Liver (tissue), 8 donors: ENCODE measurements at regions not wholly inside any gene's neighbourhood (a gene's known extent, or its start where the extent isn't known, plus 50 kb on each side); places are given as distances from the start of the nearest gene placed in this dataset.

Experiments
- DNase-seq: peaks from one replicate; pipeline ENCODE4 v3.0.0-alpha.2; 2017; ENCODE audit warnings: low spot score
- H3K27ac ChIP-seq, 2 donors: one replicate each; pipeline ENCODE4 v1.7.0; 2013; ENCODE audit warnings: inconsistent platforms in 2 of 2, low read length in 2 of 2, control low read depth in 1 of 2, low read depth in 1 of 2, mild to moderate bottlenecking in 1 of 2
- H3K27me3 ChIP-seq, 4 donors: one replicate each; pipeline versions ENCODE4 v1.6.1 to v1.7.0; 2013; ENCODE audit warnings: low read length in 3 of 4, inconsistent platforms in 1 of 4, mild to moderate bottlenecking in 1 of 4, moderate library complexity in 1 of 4; ENCODE audit not compliant: control insufficient read depth in 4 of 4, insufficient read depth in 4 of 4
- H3K36me3 ChIP-seq, 4 donors: one replicate each; pipeline versions ENCODE4 v1.6.1 to v1.7.0; 2013; ENCODE audit warnings: low read length in 3 of 4, mild to moderate bottlenecking in 3 of 4, low read depth in 1 of 4, moderate library complexity in 1 of 4; ENCODE audit not compliant: control insufficient read depth in 4 of 4, insufficient read depth in 3 of 4
- H3K4me1 ChIP-seq, 4 donors: one replicate each; pipeline versions ENCODE4 v1.6.1 to v1.7.0; 2013; ENCODE audit warnings: low read length in 3 of 4, mild to moderate bottlenecking in 3 of 4, moderate library complexity in 1 of 4; ENCODE audit not compliant: control insufficient read depth in 4 of 4, insufficient read depth in 4 of 4
- H3K4me3 ChIP-seq, 3 donors: one replicate each; pipeline versions ENCODE4 v1.6.1 to v1.7.0; 2013; ENCODE audit warnings: low read length in 3 of 3, control low read depth in 1 of 3, low read depth in 1 of 3, mild to moderate bottlenecking in 1 of 3
- H3K9ac ChIP-seq, 2 donors: one replicate each; pipeline ENCODE4 v1.7.0; 2013; ENCODE audit warnings: low read length in 2 of 2, mild to moderate bottlenecking in 2 of 2, moderate library complexity in 2 of 2, control low read depth in 1 of 2, low read depth in 1 of 2
- H3K9me3 ChIP-seq, 4 donors: one replicate each; pipeline versions ENCODE4 v1.6.1 to v1.7.0; 2013; ENCODE audit warnings: low read length in 3 of 4; ENCODE audit not compliant: control insufficient read depth in 4 of 4
- FOXA1 ChIP-seq: IDR thresholded peaks from 2 replicates; pipeline ENCODE4 v1.6.1; 2016; ENCODE audit warnings: antibody characterized with exemption
- FOXA2 ChIP-seq: IDR thresholded peaks from 2 replicates; pipeline ENCODE4 v1.6.1; 2016; ENCODE audit warnings: antibody characterized with exemption
- GABPA ChIP-seq, 2 donors: IDR thresholded peaks in 1 of 2; conservative IDR thresholded peaks in 1 of 2; 2 replicates each; pipeline ENCODE4 v1.6.1; 2016; ENCODE audit warnings: antibody characterized with exemption in 2 of 2, mild to moderate bottlenecking in 1 of 2, moderate library complexity in 1 of 2
- HNF4G ChIP-seq: IDR thresholded peaks from 2 replicates; pipeline ENCODE4 v1.6.1; 2016; ENCODE audit warnings: antibody characterized with exemption
- MAX ChIP-seq: IDR thresholded peaks from 2 replicates; pipeline ENCODE4 v1.6.1; 2016; ENCODE audit warnings: antibody characterized with exemption
- NR2F2 ChIP-seq: IDR thresholded peaks from 2 replicates; pipeline ENCODE4 v1.6.1; 2016; ENCODE audit warnings: antibody characterized with exemption
- RAD21 ChIP-seq, 2 donors: IDR thresholded peaks; 2 replicates each; pipeline ENCODE4 v1.6.1; 2016; ENCODE audit warnings: antibody characterized with exemption in 2 of 2, mild to moderate bottlenecking in 2 of 2
- RXRA ChIP-seq, 2 donors: IDR thresholded peaks; 2 replicates each; pipeline ENCODE4 v1.6.1; 2017 to 2018; ENCODE audit warnings: antibody characterized with exemption in 2 of 2, mild to moderate bottlenecking in 1 of 2
- SP1 ChIP-seq: IDR thresholded peaks from 2 replicates; pipeline ENCODE4 v1.6.1; 2018; ENCODE audit warnings: antibody characterized with exemption, mild to moderate bottlenecking
- TAF1 ChIP-seq: conservative IDR thresholded peaks from 2 replicates; pipeline ENCODE4 v1.6.1; 2016; ENCODE audit warnings: antibody characterized with exemption, mild to moderate bottlenecking
- YY1 ChIP-seq: IDR thresholded peaks from 2 replicates; pipeline ENCODE4 v1.6.1; 2016; ENCODE audit warnings: antibody characterized with exemption, mild to moderate bottlenecking
- WGBS: extraction: QIAGEN DNeasy Blood & Tissue Kit; methylation state at CpG from one replicate; pipeline ENCODE4 v1.1.7; 2013; 5-methylcytosine and 5-hydroxymethylcytosine counted together
- TF ChIP-seq, protein P1 (sequence below): IDR thresholded peaks from 2 replicates; pipeline ENCODE4 v1.6.1; 2016; ENCODE audit warnings: antibody characterized with exemption, mild to moderate bottlenecking
- TF ChIP-seq, protein P2 (sequence below): fragments of 150-350 bp; IDR thresholded peaks from 2 replicates; pipeline ENCODE4 v1.5.1; 2017; ENCODE audit warnings: improper control_type of control experiment, low read depth, low read length; ENCODE audit not compliant: missing input control
- donor health status: healthy.
- donor health status: healthy.
- donor health status: healthy.
- donor health status: healthy.
- donor health status: healthy.

GRCh38 chr1:82052563-82052962 is 251.8 kb downstream of the ADGRL2 start:
- TF ChIP-seq GABPA (IDR thresholded peaks at IDR 0.05 in 1 of 2, conservative IDR thresholded peaks at IDR 0.05 in 1 of 2) (no peak), NR2F2 (no peak), FOXA2 (no peak), RXRA (IDR thresholded peaks at IDR 0.05) (no peak), FOXA1 (no peak), RAD21 (IDR thresholded peaks at IDR 0.05) (no peak), HNF4G (no peak)
- TF ChIP-seq, protein P1, sequence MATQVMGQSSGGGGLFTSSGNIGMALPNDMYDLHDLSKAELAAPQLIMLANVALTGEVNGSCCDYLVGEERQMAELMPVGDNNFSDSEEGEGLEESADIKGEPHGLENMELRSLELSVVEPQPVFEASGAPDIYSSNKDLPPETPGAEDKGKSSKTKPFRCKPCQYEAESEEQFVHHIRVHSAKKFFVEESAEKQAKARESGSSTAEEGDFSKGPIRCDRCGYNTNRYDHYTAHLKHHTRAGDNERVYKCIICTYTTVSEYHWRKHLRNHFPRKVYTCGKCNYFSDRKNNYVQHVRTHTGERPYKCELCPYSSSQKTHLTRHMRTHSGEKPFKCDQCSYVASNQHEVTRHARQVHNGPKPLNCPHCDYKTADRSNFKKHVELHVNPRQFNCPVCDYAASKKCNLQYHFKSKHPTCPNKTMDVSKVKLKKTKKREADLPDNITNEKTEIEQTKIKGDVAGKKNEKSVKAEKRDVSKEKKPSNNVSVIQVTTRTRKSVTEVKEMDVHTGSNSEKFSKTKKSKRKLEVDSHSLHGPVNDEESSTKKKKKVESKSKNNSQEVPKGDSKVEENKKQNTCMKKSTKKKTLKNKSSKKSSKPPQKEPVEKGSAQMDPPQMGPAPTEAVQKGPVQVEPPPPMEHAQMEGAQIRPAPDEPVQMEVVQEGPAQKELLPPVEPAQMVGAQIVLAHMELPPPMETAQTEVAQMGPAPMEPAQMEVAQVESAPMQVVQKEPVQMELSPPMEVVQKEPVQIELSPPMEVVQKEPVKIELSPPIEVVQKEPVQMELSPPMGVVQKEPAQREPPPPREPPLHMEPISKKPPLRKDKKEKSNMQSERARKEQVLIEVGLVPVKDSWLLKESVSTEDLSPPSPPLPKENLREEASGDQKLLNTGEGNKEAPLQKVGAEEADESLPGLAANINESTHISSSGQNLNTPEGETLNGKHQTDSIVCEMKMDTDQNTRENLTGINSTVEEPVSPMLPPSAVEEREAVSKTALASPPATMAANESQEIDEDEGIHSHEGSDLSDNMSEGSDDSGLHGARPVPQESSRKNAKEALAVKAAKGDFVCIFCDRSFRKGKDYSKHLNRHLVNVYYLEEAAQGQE: no peak
- no peak overlapping the region for H3K27ac ChIP-seq
- H3K27me3 ChIP-seq: no peaks in the 10 kb centered on the region
- no peaks in the 10 kb centered on the region for H3K36me3 ChIP-seq
- H3K9ac ChIP-seq: no peak overlapping the region
- H3K4me3 ChIP-seq: no peak overlapping the region
- no peaks in the 10 kb centered on the region for H3K9me3 ChIP-seq
- no peaks in the 10 kb centered on the region for H3K4me1 ChIP-seq
- WGBS: 91% methylated on average over 1 of the region's 1 CpG
- DNase-seq: no peak

- no peaks in the 10 kb centered on the region for H3K4me1 ChIP-seq
- no peaks in the 10 kb centered on the region for H3K9me3 ChIP-seq
- H3K36me3 ChIP-seq: no peaks in the 10 kb centered on the region
- WGBS: 92% methylated on average over 8 of the region's 8 CpGs
- H3K4me3 ChIP-seq: no peak overlapping the region
- no peak for DNase-seq
- TF ChIP-seq SP1: no peak
- TF ChIP-seq, protein P2, sequence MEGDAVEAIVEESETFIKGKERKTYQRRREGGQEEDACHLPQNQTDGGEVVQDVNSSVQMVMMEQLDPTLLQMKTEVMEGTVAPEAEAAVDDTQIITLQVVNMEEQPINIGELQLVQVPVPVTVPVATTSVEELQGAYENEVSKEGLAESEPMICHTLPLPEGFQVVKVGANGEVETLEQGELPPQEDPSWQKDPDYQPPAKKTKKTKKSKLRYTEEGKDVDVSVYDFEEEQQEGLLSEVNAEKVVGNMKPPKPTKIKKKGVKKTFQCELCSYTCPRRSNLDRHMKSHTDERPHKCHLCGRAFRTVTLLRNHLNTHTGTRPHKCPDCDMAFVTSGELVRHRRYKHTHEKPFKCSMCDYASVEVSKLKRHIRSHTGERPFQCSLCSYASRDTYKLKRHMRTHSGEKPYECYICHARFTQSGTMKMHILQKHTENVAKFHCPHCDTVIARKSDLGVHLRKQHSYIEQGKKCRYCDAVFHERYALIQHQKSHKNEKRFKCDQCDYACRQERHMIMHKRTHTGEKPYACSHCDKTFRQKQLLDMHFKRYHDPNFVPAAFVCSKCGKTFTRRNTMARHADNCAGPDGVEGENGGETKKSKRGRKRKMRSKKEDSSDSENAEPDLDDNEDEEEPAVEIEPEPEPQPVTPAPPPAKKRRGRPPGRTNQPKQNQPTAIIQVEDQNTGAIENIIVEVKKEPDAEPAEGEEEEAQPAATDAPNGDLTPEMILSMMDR: no peak
- H3K9ac ChIP-seq: no peak overlapping the region
- H3K27me3 ChIP-seq: no peaks in the 10 kb centered on the region
- no peak overlapping the region for H3K27ac ChIP-seq
Observed at GRCh38 chr1:82048596-82048995, 247.9 kb downstream of the ADGRL2 start.

DNA sequence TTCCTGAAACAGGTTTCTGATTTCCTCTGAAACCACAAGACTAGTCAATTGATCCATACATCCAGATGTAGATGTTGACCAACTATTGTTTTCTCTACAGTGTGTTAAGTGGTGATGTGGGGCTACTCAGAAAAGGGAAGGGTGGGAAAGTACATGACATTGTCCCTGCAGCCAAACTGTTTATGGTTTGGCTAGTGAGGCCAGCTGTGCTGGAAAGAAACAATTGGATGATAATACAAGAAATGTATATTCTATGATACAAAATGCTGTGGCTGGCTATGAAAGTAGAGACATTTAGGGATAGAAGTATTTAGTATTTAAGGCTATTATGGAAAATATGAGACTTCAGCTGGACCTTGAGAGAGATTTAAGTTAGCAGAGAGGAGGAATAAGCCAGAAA is 244.5 kb downstream of the ADGRL2 start:
- H3K4me1 ChIP-seq: no peaks in the 10 kb centered on the region
- peaks cover 0 to 5% (median 0%) of the 10 kb centered on the region in 4 donors for H3K27me3 ChIP-seq
- no peak overlapping the region for H3K9ac ChIP-seq
- H3K4me3 ChIP-seq: no peak overlapping the region
- TF ChIP-seq HNF4G (no peak), SP1 (no peak), MAX (no peak), NR2F2 (no peak), YY1 (no peak), TAF1 (no peak)
- TF ChIP-seq, protein P2: no peak
- TF ChIP-seq, protein P1: no peak
- H3K36me3 ChIP-seq: no peaks in the 10 kb centered on the region
- H3K27ac ChIP-seq: no peak overlapping the region
- DNase-seq: no peak
- H3K9me3 ChIP-seq: no peaks in the 10 kb centered on the region
